Testis (tissue), 2 donors: ENCODE measurements at regions not wholly inside any gene's neighbourhood (a gene's known extent, or its start where the extent isn't known, plus 50 kb on each side); places are given as distances from the start of the nearest gene placed in this dataset.

Experiments used
- CTCF ChIP-seq, 3 experiments: fragments of 450-650 bp in 2 of 3; fragments of 200-600 bp in 1 of 3; sonication (generic) in 1 of 3; IDR thresholded peaks; one replicate each; pipeline ENCODE4 v1.5.1; 2016 to 2019; ENCODE audit warnings: antibody characterized with exemption in 3 of 3, mild to moderate bottlenecking in 2 of 3, moderate library complexity in 1 of 3
- POLR2A ChIP-seq: fragments of 450-650 bp; IDR thresholded peaks from one replicate; pipeline ENCODE4 v1.6.1; 2017; ENCODE audit warnings: antibody characterized with exemption, mild to moderate bottlenecking, moderate library complexity

GRCh38 chr6:74902089-74902488 is 303.8 kb downstream of the COL12A1 start:
- TF ChIP-seq CTCF (IDR thresholded peaks at IDR 0.05), result no peak
- TF ChIP-seq POLR2A, result no peak
